ENCODE measurements at regions not wholly inside any gene's neighbourhood (a gene's known extent, or its start where the extent isn't known, plus 50 kb on each side); places are given as distances from the start of the nearest gene placed in this dataset.

- TF ChIP-seq, protein P1, sequence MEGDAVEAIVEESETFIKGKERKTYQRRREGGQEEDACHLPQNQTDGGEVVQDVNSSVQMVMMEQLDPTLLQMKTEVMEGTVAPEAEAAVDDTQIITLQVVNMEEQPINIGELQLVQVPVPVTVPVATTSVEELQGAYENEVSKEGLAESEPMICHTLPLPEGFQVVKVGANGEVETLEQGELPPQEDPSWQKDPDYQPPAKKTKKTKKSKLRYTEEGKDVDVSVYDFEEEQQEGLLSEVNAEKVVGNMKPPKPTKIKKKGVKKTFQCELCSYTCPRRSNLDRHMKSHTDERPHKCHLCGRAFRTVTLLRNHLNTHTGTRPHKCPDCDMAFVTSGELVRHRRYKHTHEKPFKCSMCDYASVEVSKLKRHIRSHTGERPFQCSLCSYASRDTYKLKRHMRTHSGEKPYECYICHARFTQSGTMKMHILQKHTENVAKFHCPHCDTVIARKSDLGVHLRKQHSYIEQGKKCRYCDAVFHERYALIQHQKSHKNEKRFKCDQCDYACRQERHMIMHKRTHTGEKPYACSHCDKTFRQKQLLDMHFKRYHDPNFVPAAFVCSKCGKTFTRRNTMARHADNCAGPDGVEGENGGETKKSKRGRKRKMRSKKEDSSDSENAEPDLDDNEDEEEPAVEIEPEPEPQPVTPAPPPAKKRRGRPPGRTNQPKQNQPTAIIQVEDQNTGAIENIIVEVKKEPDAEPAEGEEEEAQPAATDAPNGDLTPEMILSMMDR (conservative IDR thresholded peaks at IDR 0.05), result no peak
- no peak for TF ChIP-seq ZFX (IDR thresholded peaks at IDR 0.05)
These were observed 976.7 kb upstream of the TMEM132C start for GRCh38 chr12:127290251-127290650.
